UCSD-AML1 (cell line): ENCODE measurements at regions not wholly inside any gene's neighbourhood (a gene's known extent, or its start where the extent isn't known, plus 50 kb on each side); places are given as distances from the start of the nearest gene placed in this dataset.
"Not testable (repeated sequence)": the region's sequence is repeated elsewhere in the genome, so short reads cannot be mapped to it uniquely, and the experiment has no call there.

Experiments
- DNase-seq: peaks from one replicate; lab custom pipeline; 2025; ENCODE audit not compliant: unreplicated experiment; lab: John Stamatoyannopoulos, UW

DNA sequence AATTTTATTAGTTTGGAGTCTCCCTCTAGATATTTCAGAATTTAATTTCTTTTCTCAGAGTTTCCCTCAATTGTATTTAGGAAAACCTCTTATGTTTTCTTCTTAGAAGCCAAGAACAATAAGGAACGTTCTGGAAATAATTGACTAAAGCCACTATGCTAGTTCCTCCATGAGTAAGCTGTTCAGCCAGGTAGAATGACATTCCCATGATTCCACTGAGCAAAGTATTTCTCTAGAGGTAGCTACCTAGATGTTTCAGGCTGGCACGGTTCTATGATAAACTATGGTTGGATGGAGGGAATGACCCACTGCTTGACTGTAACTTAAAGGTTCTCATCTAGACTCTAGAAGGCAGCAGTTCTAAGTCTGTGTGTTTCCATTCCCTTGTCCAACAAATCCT, 62.4 kb downstream of the CLDN17 start:
- no peak for DNase-seq

DNA sequence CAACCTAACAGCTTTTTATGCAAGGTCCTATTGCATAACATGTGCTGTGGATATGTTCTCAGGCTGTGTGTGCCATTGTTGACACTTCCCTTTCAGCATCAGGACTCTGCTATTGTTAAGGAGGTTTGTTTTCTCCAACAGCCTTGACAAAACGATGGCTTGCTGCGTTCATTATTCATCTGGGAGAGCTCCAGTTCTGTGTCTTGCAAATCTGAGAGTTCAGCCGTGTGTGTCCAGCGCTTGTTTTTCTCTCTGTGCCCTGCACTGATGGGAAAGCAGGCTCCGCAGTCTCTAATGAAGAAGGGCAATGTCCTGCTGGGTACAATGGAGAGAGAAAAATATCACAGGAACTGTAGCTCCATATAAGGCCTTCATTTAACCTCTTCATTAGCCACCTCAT, 63.7 kb downstream of the CLDN17 start:
- no peak for DNase-seq

GRCh38 chr21:30101967-30102366, 64.6 kb downstream of the CLDN17 start:
- no peak for DNase-seq

GRCh38 chr21:30097791-30098190, 68.8 kb downstream of the CLDN17 start:
- no peak for DNase-seq

- DNase-seq = no peak
Observed at GRCh38 chr21:30083225-30083945, 83.2 kb downstream of the CLDN17 start.

DNA sequence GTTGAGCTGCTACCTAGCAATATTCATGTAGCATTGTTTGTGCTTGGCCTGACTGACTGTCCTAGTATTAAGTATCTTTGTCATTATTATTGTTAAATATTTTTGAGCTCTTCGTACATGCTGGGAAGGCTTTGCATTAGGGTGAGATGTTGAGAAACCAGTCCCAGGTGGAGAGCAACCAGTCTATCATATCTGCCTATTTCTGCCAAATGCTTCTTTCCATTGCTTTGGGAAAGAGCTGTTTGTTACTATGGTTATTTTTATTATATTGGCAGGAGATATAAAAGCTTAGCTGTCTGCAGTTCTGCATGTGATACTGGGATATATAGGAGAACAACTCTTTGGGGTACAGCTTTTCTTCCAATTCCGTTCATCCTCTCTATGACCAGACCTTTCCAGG, 85.1 kb downstream of the CLDN17 start:
- no peak for DNase-seq

GRCh38 chr21:30072496-30072895, 94.1 kb downstream of the CLDN17 start:
- peak; percentile 15 for DNase-seq

DNA sequence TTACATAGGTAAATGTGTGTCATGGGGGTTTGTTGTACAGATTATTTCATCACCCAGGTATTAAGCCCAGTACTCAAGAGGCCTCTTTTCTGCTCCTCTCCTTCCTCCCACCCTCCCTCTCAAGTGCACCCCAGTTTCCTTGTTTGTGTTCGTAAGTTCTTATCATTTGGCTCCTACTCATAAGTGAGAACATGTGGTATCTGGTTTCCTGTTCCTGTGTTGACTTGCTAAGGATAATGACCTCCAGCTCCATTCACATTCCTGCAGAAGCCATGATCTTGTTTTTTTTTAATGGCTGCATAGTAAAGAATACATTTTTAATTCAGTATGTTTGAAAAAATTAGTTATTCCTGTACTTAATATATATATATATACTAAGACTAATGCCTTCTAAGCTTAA, 107.7 kb downstream of the CLDN17 start:
- DNase-seq = no peak

GRCh38 chr21:30057108-30057507, 109.5 kb downstream of the CLDN17 start:
- no peak for DNase-seq

DNA sequence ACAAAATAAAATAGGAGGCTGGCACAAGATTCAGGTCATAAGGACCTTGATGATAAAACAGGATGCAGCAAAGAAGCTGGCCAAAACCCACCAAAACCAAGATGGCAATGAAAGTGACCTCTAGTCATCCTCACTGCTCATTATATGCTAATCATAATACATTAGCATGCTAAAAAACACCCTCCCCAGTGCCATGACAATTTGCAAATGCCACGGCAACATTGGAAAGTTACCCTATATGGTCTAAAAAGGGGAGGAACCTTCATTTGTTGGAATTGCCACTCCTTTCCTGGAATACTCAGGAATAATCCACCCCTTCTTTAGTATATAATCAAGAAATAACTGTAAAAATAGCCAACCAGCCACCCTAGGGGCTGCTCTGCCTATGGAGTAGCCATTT, 108.8 kb upstream of the GRIK1 start:
- no peak for DNase-seq

- no peak for DNase-seq
Observed at GRCh38 chr21:30044447-30045064, 104.8 kb upstream of the GRIK1 start.

GRCh38 chr21:30042443-30042842, 102.6 kb upstream of the GRIK1 start:
- no peak for DNase-seq

- DNase-seq = no peak
Observed at GRCh38 chr21:30033441-30033840, 93.6 kb upstream of the GRIK1 start.

DNA sequence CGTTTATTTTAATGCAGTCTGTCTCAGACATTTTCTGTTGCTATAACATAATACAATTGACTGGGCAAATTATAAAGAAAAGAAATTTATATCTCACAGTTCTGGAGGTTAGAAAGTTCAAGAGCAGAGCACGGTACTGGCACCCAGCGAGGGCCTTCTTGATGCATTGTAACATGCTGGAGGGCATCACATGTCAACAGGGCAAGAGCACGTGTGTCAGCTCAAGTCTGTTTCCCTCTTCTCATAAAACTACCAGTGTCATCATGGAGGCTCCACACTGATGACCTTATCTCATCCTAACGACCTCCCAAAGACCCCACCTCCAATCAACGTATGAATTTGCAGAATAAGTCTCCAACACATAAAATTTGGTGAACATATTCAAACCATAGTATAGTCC, 90.6 kb upstream of the GRIK1 start:
- DNase-seq = no peak

DNA sequence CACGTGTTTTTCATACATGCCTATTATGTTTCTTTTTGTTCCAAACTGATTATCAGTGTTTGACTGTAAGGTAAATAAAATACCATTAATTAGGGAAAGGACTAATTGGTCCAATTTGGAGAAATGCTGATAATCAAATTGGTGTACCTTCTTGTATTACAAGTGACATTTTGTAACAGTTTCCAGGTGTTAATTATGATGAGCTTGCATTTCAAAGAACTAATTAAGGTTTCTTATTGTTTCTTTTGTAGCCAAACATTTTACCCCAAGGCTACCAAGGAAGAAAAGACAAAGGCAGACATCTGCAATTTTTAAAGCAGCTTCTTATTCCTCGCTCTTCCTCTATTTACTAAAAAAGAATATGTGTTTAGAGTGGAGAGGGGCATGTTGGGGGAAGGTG, 88.7 kb upstream of the GRIK1 start:
- DNase-seq = no peak

GRCh38 chr21:30027986-30028385, 88.2 kb upstream of the GRIK1 start:
- no peak for DNase-seq

DNA sequence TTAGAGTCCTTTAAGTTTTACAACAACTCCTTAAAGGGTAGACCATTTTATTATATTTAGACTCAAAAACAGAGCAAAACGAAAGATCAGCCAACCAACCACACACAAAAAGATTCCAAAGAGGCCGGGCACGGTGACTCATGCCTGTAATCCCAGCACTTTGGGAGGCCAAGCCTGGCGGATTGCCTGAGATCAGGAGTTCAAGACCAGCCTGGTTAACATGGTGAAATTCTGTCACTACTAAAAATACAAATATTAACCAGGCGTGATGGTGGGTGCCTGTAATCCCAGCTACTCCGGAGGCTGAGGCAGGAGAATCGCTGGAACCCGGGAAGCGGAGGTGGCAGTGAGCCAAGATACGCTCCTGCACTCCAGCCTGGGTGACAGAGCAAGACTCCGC, 83.3 kb upstream of the GRIK1 start:
- not testable (repeated sequence) for DNase-seq

DNA sequence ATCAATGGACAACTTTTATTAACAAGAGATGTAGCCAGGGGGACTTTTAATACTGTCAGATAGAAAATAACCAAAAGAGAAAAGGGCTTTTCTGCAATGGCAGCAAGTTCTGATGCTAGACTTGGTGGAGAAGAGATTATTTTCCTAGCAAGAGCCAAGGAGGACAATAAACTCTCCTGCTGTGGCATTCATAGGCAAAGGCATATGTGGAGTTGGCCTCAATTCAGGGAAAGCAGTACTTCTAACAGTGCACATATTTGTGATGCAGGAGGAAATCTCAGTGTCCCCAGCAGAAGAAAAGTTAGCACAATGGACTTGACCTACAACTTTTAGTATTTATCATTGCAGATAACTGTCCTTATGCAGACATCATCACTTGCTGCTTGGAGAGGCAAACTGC, 75.1 kb upstream of the GRIK1 start:
- no peak for DNase-seq

- DNase-seq = no peak
Observed at GRCh38 chr21:29991624-29992023, 51.8 kb upstream of the GRIK1 start.

- DNase-seq = no peak
Observed at GRCh38 chr21:29989634-29990234, 49.9 kb upstream of the GRIK1 start.
